PFSK-1 (cell line): ENCODE measurements at regions not wholly inside any gene's neighbourhood (a gene's known extent, or its start where the extent isn't known, plus 50 kb on each side); places are given as distances from the start of the nearest gene placed in this dataset.

Experiments used
- FOXP2 ChIP-seq: optimal IDR thresholded peaks from 2 replicates; pipeline ENCODE3; 2011; ENCODE audit warnings: borderline replicate concordance, control low read depth, inconsistent platforms; ENCODE audit not compliant: insufficient read depth; ENCODE audit errors: extremely low read length, extremely low read depth
- POLR2AphosphoS5 ChIP-seq: IDR thresholded peaks from 2 replicates; pipeline ENCODE4 v1.6.1; 2012; ENCODE audit warnings: low read depth, mild to moderate bottlenecking, control low read depth, low read length, moderate library complexity
- REST ChIP-seq, 2 experiments: IDR thresholded peaks; 2 replicates each; pipeline versions ENCODE4 v1.6.1 to v1.8.0; 2011 to 2012; ENCODE audit warnings: low read depth in 2 of 2, low read length in 2 of 2, control low read depth in 1 of 2, inconsistent platforms in 1 of 2, mild to moderate bottlenecking in 1 of 2, moderate library complexity in 1 of 2; ENCODE audit not compliant: insufficient read depth in 1 of 2
- SIN3A ChIP-seq: IDR thresholded peaks from 2 replicates; pipeline ENCODE4 v1.6.1; 2012; ENCODE audit warnings: mild to moderate bottlenecking, low read length, moderate library complexity, borderline replicate concordance; ENCODE audit not compliant: insufficient read depth
- TAF1 ChIP-seq: IDR thresholded peaks from 2 replicates; pipeline ENCODE4 v1.6.1; 2012; ENCODE audit warnings: low read length, control low read depth, borderline replicate concordance; ENCODE audit not compliant: insufficient read depth

- TF ChIP-seq TAF1, result no peak
- TF ChIP-seq REST (IDR thresholded peaks at IDR 0.05; ENCODE audit: insufficient read depth in 1 of 2, low read depth in 2 of 2, low read length in 2 of 2), result no peak
- TF ChIP-seq SIN3A, result no peak
- no peak for TF ChIP-seq FOXP2
- TF ChIP-seq POLR2AphosphoS5, result no peak
Observed at GRCh38 chr15:39315206-39315850, 265.6 kb upstream of the THBS1 start.

GRCh38 chr15:39317225-39317624 lies 263.7 kb upstream of the THBS1 start:
- TF ChIP-seq SIN3A, result no peak
- no peak for TF ChIP-seq TAF1
- no peak for TF ChIP-seq POLR2AphosphoS5
- TF ChIP-seq REST (IDR thresholded peaks at IDR 0.05; ENCODE audit: insufficient read depth in 1 of 2, low read depth in 2 of 2, low read length in 2 of 2), result no peak
- TF ChIP-seq FOXP2, result no peak

- no peak for TF ChIP-seq REST (IDR thresholded peaks at IDR 0.05; ENCODE audit: insufficient read depth in 1 of 2, low read depth in 2 of 2, low read length in 2 of 2)
- TF ChIP-seq POLR2AphosphoS5, result no peak
- TF ChIP-seq TAF1, result no peak
- no peak for TF ChIP-seq FOXP2
- no peak for TF ChIP-seq SIN3A
Observed at GRCh38 chr15:39318231-39318630, 262.6 kb upstream of the THBS1 start.

- TF ChIP-seq POLR2AphosphoS5, result no peak
- no peak for TF ChIP-seq REST (IDR thresholded peaks at IDR 0.05; ENCODE audit: insufficient read depth in 1 of 2, low read depth in 2 of 2, low read length in 2 of 2)
- TF ChIP-seq SIN3A, result no peak
- no peak for TF ChIP-seq TAF1
- TF ChIP-seq FOXP2, result no peak
Observed at GRCh38 chr15:39320355-39320754, 260.5 kb upstream of the THBS1 start.

- TF ChIP-seq TAF1 (no peak), POLR2AphosphoS5 (no peak), REST (IDR thresholded peaks at IDR 0.05; ENCODE audit: insufficient read depth in 1 of 2, low read depth in 2 of 2, low read length in 2 of 2) (no peak), SIN3A (no peak)
Observed at GRCh38 chr15:39320886-39321285, 260.0 kb upstream of the THBS1 start.
